ENCODE measurements at regions not wholly inside any gene's neighbourhood (a gene's known extent, or its start where the extent isn't known, plus 50 kb on each side); places are given as distances from the start of the nearest gene placed in this dataset.
"Not testable (repeated sequence)": the region's sequence is repeated elsewhere in the genome, so short reads cannot be mapped to it uniquely, and the experiment has no call there.

- no peak for DNase-seq (ENCODE audit: low spot score)
- ATAC-seq, result no peak
Observed at GRCh38 chr1:194862129-194862528, 1675.7 kb upstream of the B3GALT2 start.

GRCh38 chr1:194860248-194861201 lies 1674.1 kb upstream of the B3GALT2 start:
- ATAC-seq, result no peak
- no peak for DNase-seq (ENCODE audit: low spot score)

GRCh38 chr1:194859481-194860154 lies 1673.2 kb upstream of the B3GALT2 start:
- not testable (repeated sequence) for ATAC-seq; DNase-seq (ENCODE audit: low spot score)

- DNase-seq (ENCODE audit: low spot score); ATAC-seq: not testable (repeated sequence)
Observed at GRCh38 chr1:194858811-194859480, 1672.5 kb upstream of the B3GALT2 start.

GRCh38 chr1:194857413-194857812 lies 1671.0 kb upstream of the B3GALT2 start:
- ATAC-seq, result no peak
- DNase-seq (ENCODE audit: low spot score), result no peak

- DNase-seq (ENCODE audit: low spot score), result no peak
- no peak for ATAC-seq
Observed at GRCh38 chr1:194848846-194849245, 1662.4 kb upstream of the B3GALT2 start.

GRCh38 chr1:194846488-194846887 lies 1660.1 kb upstream of the B3GALT2 start:
- no peak for DNase-seq (ENCODE audit: low spot score)
- no peak for ATAC-seq

- no peak for DNase-seq (ENCODE audit: low spot score)
- ATAC-seq, result no peak
Observed at GRCh38 chr1:194843077-194843476, 1656.7 kb upstream of the B3GALT2 start.

GRCh38 chr1:194833111-194833510 lies 1646.7 kb upstream of the B3GALT2 start:
- ATAC-seq, result no peak

GRCh38 chr1:194831595-194831994 lies 1645.2 kb upstream of the B3GALT2 start:
- not testable (repeated sequence) for DNase-seq (ENCODE audit: low spot score); ATAC-seq

More at GRCh38 chr1:194833111-194833510, 1646.7 kb upstream of the B3GALT2 start:
- DNase-seq (ENCODE audit: low spot score), result no peak

- DNase-seq (ENCODE audit: low spot score), result no peak
- ATAC-seq, result no peak
Observed at GRCh38 chr1:194830387-194830786, 1644.0 kb upstream of the B3GALT2 start.

GRCh38 chr1:194829492-194829891 lies 1643.1 kb upstream of the B3GALT2 start:
- DNase-seq (ENCODE audit: low spot score) (no peak), ATAC-seq (no peak)

GRCh38 chr1:194825382-194825781 lies 1639.0 kb upstream of the B3GALT2 start:
- ATAC-seq, result no peak
- no peak for DNase-seq (ENCODE audit: low spot score)

GRCh38 chr1:194821091-194821490 lies 1634.7 kb upstream of the B3GALT2 start:
- no peak for DNase-seq (ENCODE audit: low spot score)
- no peak for ATAC-seq

GRCh38 chr1:194818674-194819073 lies 1632.3 kb upstream of the B3GALT2 start:
- no peak for ATAC-seq

GRCh38 chr1:194816859-194817258 lies 1630.4 kb upstream of the B3GALT2 start:
- no peak for DNase-seq (ENCODE audit: low spot score)
- no peak for ATAC-seq

More at GRCh38 chr1:194818674-194819073, 1632.3 kb upstream of the B3GALT2 start:
- DNase-seq (ENCODE audit: low spot score), result no peak

GRCh38 chr1:194813096-194813495 lies 1626.7 kb upstream of the B3GALT2 start:
- no peak for DNase-seq (ENCODE audit: low spot score)
- no peak for ATAC-seq

GRCh38 chr1:194809665-194810064 lies 1623.3 kb upstream of the B3GALT2 start:
- no peak for DNase-seq (ENCODE audit: low spot score)
- no peak for ATAC-seq

GRCh38 chr1:194809215-194809614 lies 1622.8 kb upstream of the B3GALT2 start:
- no peak for ATAC-seq
- no peak for DNase-seq (ENCODE audit: low spot score)

GRCh38 chr1:194807530-194808220 lies 1621.3 kb upstream of the B3GALT2 start:
- ATAC-seq (no peak), DNase-seq (ENCODE audit: low spot score) (no peak)

GRCh38 chr1:194802572-194802971 lies 1616.2 kb upstream of the B3GALT2 start:
- DNase-seq (ENCODE audit: low spot score), result no peak

More at GRCh38 chr1:194802572-194802971, 1616.2 kb upstream of the B3GALT2 start:
- ATAC-seq, result no peak

Data from left lobe of liver (tissue), 2 donors.